ENCODE measurements at regions not wholly inside any gene's neighbourhood (a gene's known extent, or its start where the extent isn't known, plus 50 kb on each side); places are given as distances from the start of the nearest gene placed in this dataset.
"Not testable (repeated sequence)": the region's sequence is repeated elsewhere in the genome, so short reads cannot be mapped to it uniquely, and the experiment has no call there.

GRCh38 chr19:27355581-27355980, 1857.4 kb downstream of the UQCRFS1 start:
- H3K9me3 ChIP-seq (ENCODE audit: insufficient read depth, low read length), result peaks cover 32% of the 10 kb centered on the region; the same call in 1 of the 2 replicates

More at GRCh38 chr19:27355581-27355980, 1857.4 kb downstream of the UQCRFS1 start:
- H4K20me1 ChIP-seq (ENCODE audit: low read depth, low read length); H3K27me3 ChIP-seq (ENCODE audit: low read length); H2AFZ ChIP-seq (ENCODE audit: low read depth, low read length, severe bottlenecking); H3K4me3 ChIP-seq (ENCODE audit: insufficient read depth, low read length, poor library complexity, severe bottlenecking); H3K9ac ChIP-seq (ENCODE audit: low read length); H3K27ac ChIP-seq (ENCODE audit: low read depth, low read length); H3K4me2 ChIP-seq (ENCODE audit: low read depth, low read length, poor library complexity, severe bottlenecking); H3F3A ChIP-seq (ENCODE audit: insufficient read depth); H3K9me2 ChIP-seq (replicated peaks; ENCODE audit: insufficient read depth, low read length); H3K79me2 ChIP-seq (ENCODE audit: insufficient read depth, low read length); H3K36me3 ChIP-seq (ENCODE audit: low read length): not testable (repeated sequence)

Data from SU-DHL-6 (cell line).